ENCODE measurements at regions not wholly inside any gene's neighbourhood (a gene's known extent, or its start where the extent isn't known, plus 50 kb on each side); places are given as distances from the start of the nearest gene placed in this dataset.

DNA sequence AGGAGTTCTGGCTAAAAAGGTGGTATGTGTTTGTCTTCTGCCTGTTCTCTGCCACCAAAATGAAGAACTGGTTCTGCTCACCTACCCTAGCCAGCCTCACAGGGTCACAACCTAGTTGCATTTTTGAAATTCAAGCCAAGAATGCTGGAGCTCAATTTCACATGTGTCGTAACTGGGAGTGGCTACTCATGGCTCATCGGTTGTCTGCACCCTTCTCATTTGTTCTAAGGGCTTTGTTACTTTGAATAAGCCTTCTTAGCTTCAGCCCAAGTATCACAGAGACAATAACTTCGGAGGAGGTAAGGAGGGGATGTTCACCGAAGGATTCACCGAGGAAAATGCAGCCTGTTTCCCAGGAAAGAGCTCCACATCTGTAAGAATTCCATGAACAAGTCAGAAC lies 134.3 kb upstream of the RARB start:
- Histone ChIP-seq H3K79me2 (ENCODE audit: control insufficient read depth, insufficient read depth, low read length) (no peaks in the 10 kb centered on the region), H2AFZ (ENCODE audit: control insufficient read depth, low read depth, low read length) (no peak overlapping the region), H3K27me3 (replicated peaks in 1 of 2; ENCODE audit: control insufficient read depth in 2 of 2, insufficient read depth in 2 of 2, low read length in 1 of 2) (no peaks in the 10 kb centered on the region), H3K4me3 (no peak overlapping the region), H3K4me1 (ENCODE audit: control insufficient read depth, insufficient read depth, low read length) (no peaks in the 10 kb centered on the region), H3K27ac (ENCODE audit: control insufficient read depth, insufficient read depth) (no peak overlapping the region), H4K20me1 (ENCODE audit: control insufficient read depth, insufficient read depth) (no peaks in the 10 kb centered on the region), H3K9me3 (replicated peaks; ENCODE audit: control insufficient read depth, insufficient read depth, low read length) (no peaks in the 10 kb centered on the region), H3K36me3 (ENCODE audit: control insufficient read depth in 2 of 2, insufficient read depth in 2 of 2, low read length in 1 of 2) (no peaks in the 10 kb centered on the region), H3K9ac (ENCODE audit: control insufficient read depth, insufficient read depth, low read length) (no peak overlapping the region), H3K4me2 (ENCODE audit: control insufficient read depth, insufficient read depth) (no peak overlapping the region)
- ChIA-PET RAD21 (ENCODE audit: unreplicated experiment) (no interaction called here), SMC1A (ENCODE audit: uncharacterized antibody, unreplicated experiment) (interaction anchor here (1.1 to 1.3 kb wide), 2 partner anchors 21 to 140 kb away, joined by 3 read pairs; no protein-coding TSS in a partner anchor), CTCF (no interaction called here), POLR2A (no interaction called here)
- no TSS peak for BruUV-seq (replicated peaks)
- DNase-seq (ENCODE audit: low read depth, low spot score), result no peak
- no peak for ATAC-seq
- FAIRE-seq, result no peak
- intact Hi-C loops (cut with micrococcal nuclease; ENCODE audit: unreplicated experiment) (no loop called here), in situ Hi-C loops (cut with MboI) (no loop called here)
- no peak for TF ChIP-seq KDM1A (IDR thresholded peaks at IDR 0.05; ENCODE audit: borderline replicate concordance)
- TF ChIP-seq SUZ12 (IDR thresholded peaks at IDR 0.05; ENCODE audit: unreplicated experiment), result no peak
- no peak for TF ChIP-seq IKZF2 (IDR thresholded peaks at IDR 0.05)
- no peak for TF ChIP-seq RBBP5 (conservative IDR thresholded peaks at IDR 0.05)
- no peak for TF ChIP-seq CUX1 (IDR thresholded peaks at IDR 0.05; ENCODE audit: insufficient replicate concordance, low read depth, low read length)
- no peak for TF ChIP-seq SUPT20H (IDR thresholded peaks at IDR 0.05; ENCODE audit: borderline replicate concordance, control insufficient read depth, low read depth, low read length)
- TF ChIP-seq SMC3 (IDR thresholded peaks at IDR 0.05; ENCODE audit: borderline replicate concordance, low read length), result no peak
- no peak for TF ChIP-seq E4F1 (IDR thresholded peaks at IDR 0.05; ENCODE audit: borderline replicate concordance, partially characterized antibody)
- TF ChIP-seq ZSCAN29 (IDR thresholded peaks at IDR 0.05), result no peak
- TF ChIP-seq BMI1 (IDR thresholded peaks at IDR 0.05; ENCODE audit: borderline replicate concordance), result no peak
- TF ChIP-seq POLR2AphosphoS5 (IDR thresholded peaks at IDR 0.05; ENCODE audit: low read length), result no peak
- no peak for TF ChIP-seq SIX5 (IDR thresholded peaks at IDR 0.05; ENCODE audit: low read depth, low read length, severe bottlenecking)
- TF ChIP-seq, protein P1, sequence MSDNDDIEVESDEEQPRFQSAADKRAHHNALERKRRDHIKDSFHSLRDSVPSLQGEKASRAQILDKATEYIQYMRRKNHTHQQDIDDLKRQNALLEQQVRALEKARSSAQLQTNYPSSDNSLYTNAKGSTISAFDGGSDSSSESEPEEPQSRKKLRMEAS (IDR thresholded peaks at IDR 0.05; ENCODE audit: low read depth, low read length), result no peak
- WGBS (ENCODE audit: insufficient coverage, insufficient replicate concordance, low lambda C conversion rate, missing lambda C conversion rate), result 5% methylated on average over 5 of the region's 5 CpGs

Data from GM12878 (cell line).